Panc1 (cell line): ENCODE measurements at regions not wholly inside any gene's neighbourhood (a gene's known extent, or its start where the extent isn't known, plus 50 kb on each side); places are given as distances from the start of the nearest gene placed in this dataset.

ENCODE experiments used
- ATAC-seq: fragments of 200-7000 bp; cut with Tn5 transposase; 2 replicates; pipeline ENCODE4 v1.9.1; 2020; ENCODE audit warnings: mild to moderate bottlenecking, moderate library complexity
- BruUV-seq: library from RNA; stranded (reverse); fragments of 400-500 nt; replicated peaks from 2 replicates; lab custom pipeline; 2021; lab: Mats Ljungman, UMichigan
- CTCF ChIA-PET: fragments of 300-600 bp; sonication (Branson Sonifier 250); formaldehyde crosslinking; loops from one replicate; lab custom pipeline; 2022; ENCODE audit warnings: antibody characterized with exemption; lab: Charles Lee
- POLR2A ChIA-PET: fragments of 300-600 bp; sonication (Branson Sonifier 250); formaldehyde crosslinking; loops from one replicate; lab custom pipeline; 2022; ENCODE audit warnings: antibody characterized with exemption; lab: Charles Lee
- DNase-seq: peaks from one replicate; pipeline ENCODE4 v3.0.0-alpha.2; 2010; ENCODE audit warnings: low read depth, low spot score
- H3K27ac ChIP-seq: 2 replicates; pipeline ENCODE4 v1.5.1; 2011; ENCODE audit warnings: mild to moderate bottlenecking, low read length, inconsistent platforms
- H3K27me3 ChIP-seq: fragments of 200-500 bp; sonication (Bioruptor generic); 2 replicates; pipeline ENCODE4 v1.6.0; 2014; ENCODE audit warnings: low read length, inconsistent platforms; ENCODE audit not compliant: control insufficient read depth, insufficient read depth
- H3K36me3 ChIP-seq: fragments of 200-500 bp; sonication (Bioruptor generic); 2 replicates; pipeline ENCODE4 v1.5.1; 2014; ENCODE audit warnings: inconsistent platforms, mild to moderate bottlenecking, low read length, moderate library complexity; ENCODE audit not compliant: control insufficient read depth, insufficient read depth
- H3K4me1 ChIP-seq: 2 replicates; pipeline ENCODE4 v1.5.1; 2011; ENCODE audit warnings: inconsistent platforms, mild to moderate bottlenecking, low read length, moderate library complexity; ENCODE audit not compliant: control insufficient read depth, insufficient read depth
- H3K4me3 ChIP-seq, 2 experiments: 2 replicates each; pipeline ENCODE4 v1.5.1; 2011 to 2012; ENCODE audit warnings: low read depth in 2 of 2, low read length in 2 of 2, mild to moderate bottlenecking in 2 of 2, inconsistent platforms in 1 of 2, moderate library complexity in 1 of 2
- H3K9me3 ChIP-seq: fragments of 200-500 bp; sonication (Bioruptor generic); 2 replicates; pipeline ENCODE4 v1.5.1; 2014; ENCODE audit warnings: low read depth, mild to moderate bottlenecking, inconsistent platforms, low read length, moderate library complexity; ENCODE audit not compliant: control insufficient read depth, insufficient read depth
- CTCF ChIP-seq: fragments of 450-650 bp; IDR thresholded peaks from 2 replicates; pipeline ENCODE4 v1.5.1; 2017; ENCODE audit warnings: mild to moderate bottlenecking
- POLR2AphosphoS5 ChIP-seq: IDR thresholded peaks from 2 replicates; pipeline ENCODE4 v1.6.1; 2012; ENCODE audit warnings: mild to moderate bottlenecking, low read depth, low read length, moderate library complexity
- REST ChIP-seq, 2 experiments: IDR thresholded peaks; 2 replicates each; pipeline ENCODE4 v1.6.1; 2011 to 2012; ENCODE audit warnings: low read depth in 2 of 2, control low read depth in 1 of 2, low read length in 1 of 2, mild to moderate bottlenecking in 1 of 2, moderate library complexity in 1 of 2; ENCODE audit not compliant: insufficient read depth in 1 of 2
- SIN3A ChIP-seq: IDR thresholded peaks from 2 replicates; pipeline ENCODE4 v1.6.1; 2012; ENCODE audit warnings: low read depth, mild to moderate bottlenecking, low read length, moderate library complexity, borderline replicate concordance; ENCODE audit not compliant: insufficient read depth
- TCF7L2 ChIP-seq: IDR thresholded peaks from 2 replicates; pipeline ENCODE4 v1.6.1; 2011; ENCODE audit warnings: mild to moderate bottlenecking, low read depth, low read length, inconsistent platforms
- in situ Hi-C: cut with HindIII; loops from 2 replicates; pipeline ENCODE4 v1.10.0; 2016; ENCODE audit warnings: low sequenced_read_pairs, low pct_unique_long_range_greater_than_20kb
- intact Hi-C: fragments of 100-400 bp; cut with micrococcal nuclease; formaldehyde crosslinking; loops from one replicate; pipeline ENCODE4 v1.10.0; 2022; ENCODE audit not compliant: unreplicated experiment

- no peaks in the 10 kb centered on the region for H3K9me3 ChIP-seq
- intact Hi-C loops: no loop called here
- ATAC-seq (no peak), DNase-seq (no peak)
- no peaks in the 10 kb centered on the region for H3K4me1 ChIP-seq
- no peak for TF ChIP-seq POLR2AphosphoS5
- TF ChIP-seq SIN3A: no peak
- TF ChIP-seq REST (IDR thresholded peaks at IDR 0.05; ENCODE audit: insufficient read depth in 1 of 2, low read depth in 2 of 2, low read length in 1 of 2): no peak
- TF ChIP-seq CTCF: no peak
- TF ChIP-seq TCF7L2: no peak
- H3K36me3 ChIP-seq: no peaks in the 10 kb centered on the region
- H3K27me3 ChIP-seq: peaks cover 6% of the 10 kb centered on the region; the same call in 1 of the 2 replicates
- no peak overlapping the region for H3K4me3 ChIP-seq
- ChIA-PET CTCF (no interaction called here), POLR2A (interaction anchor here (0.6 kb wide), 1 partner anchor 34 kb away, joined by 17 read pairs; no protein-coding TSS in a partner anchor)
- BruUV-seq: no TSS peak
- H3K27ac ChIP-seq: no peak overlapping the region
- in situ Hi-C loops: no loop called here
Observed at GRCh38 chr3:151024339-151024738, 51.8 kb upstream of the CLRN1 start.

GRCh38 chr3:151034303-151034702 is 51.2 kb upstream of the MED12L start:
- in situ Hi-C loops (no loop called here), intact Hi-C loops (no loop called here)
- Histone ChIP-seq H3K27ac (no peak overlapping the region), H3K36me3 (no peaks in the 10 kb centered on the region), H3K27me3 (no peaks in the 10 kb centered on the region), H3K4me3 (no peak overlapping the region), H3K4me1 (no peaks in the 10 kb centered on the region), H3K9me3 (no peaks in the 10 kb centered on the region)
- no TSS peak for BruUV-seq
- ChIA-PET POLR2A (no interaction called here), CTCF (no interaction called here)
- ATAC-seq (no peak), DNase-seq (no peak)
- TF ChIP-seq REST (IDR thresholded peaks at IDR 0.05; ENCODE audit: insufficient read depth in 1 of 2, low read depth in 2 of 2, low read length in 1 of 2) (no peak), CTCF (no peak), SIN3A (no peak), TCF7L2 (no peak), POLR2AphosphoS5 (no peak)
